ENCODE measurements at regions not wholly inside any gene's neighbourhood (a gene's known extent, or its start where the extent isn't known, plus 50 kb on each side); places are given as distances from the start of the nearest gene placed in this dataset.
"Not testable (repeated sequence)": the region's sequence is repeated elsewhere in the genome, so short reads cannot be mapped to it uniquely, and the experiment has no call there.

DNA sequence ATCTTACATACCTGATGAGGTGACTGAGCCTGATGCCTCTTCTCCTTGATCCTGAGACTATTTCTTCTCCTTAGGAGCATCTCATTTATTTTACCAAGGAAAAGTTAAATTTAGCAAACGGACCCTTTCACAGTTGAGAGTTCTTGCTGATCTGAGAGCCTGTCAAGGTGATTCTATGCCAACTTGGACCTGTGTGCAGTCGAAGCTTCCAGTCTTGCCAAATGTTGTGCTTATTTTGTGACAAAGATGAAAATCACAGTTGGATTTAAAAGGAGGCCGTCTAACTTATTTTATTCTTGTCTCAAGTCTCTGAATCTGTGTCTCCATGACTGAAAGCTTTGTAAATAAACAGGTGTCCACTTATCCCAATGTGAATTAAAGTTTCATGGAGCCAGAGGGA lies 296.3 kb upstream of the EPHA3 start:
- H3K27ac ChIP-seq (ENCODE audit: low read depth, low read length), result no peak overlapping the region
- WGBS, 3 donors, result 51 to 79% (median 78%) methylated on average over 3 of the region's 3 CpGs

DNA sequence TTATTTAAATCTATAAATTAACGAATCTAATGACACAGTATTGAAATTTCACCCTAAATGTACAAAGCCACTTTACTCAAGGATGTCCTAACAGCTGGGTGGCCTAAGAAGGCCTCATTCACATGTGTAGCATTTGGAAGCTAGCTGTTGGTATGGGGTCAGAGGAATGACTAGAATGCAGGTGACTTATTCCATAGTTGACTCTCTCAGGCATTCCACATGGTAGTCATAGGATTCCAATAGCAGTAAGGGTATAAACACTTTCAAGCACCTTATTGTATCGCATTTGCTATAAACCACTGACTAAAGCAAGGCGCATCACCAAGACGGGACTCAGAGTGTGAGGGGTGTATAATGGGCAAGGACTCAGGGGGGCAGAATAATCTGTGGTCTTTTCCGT lies 294.8 kb upstream of the EPHA3 start:
- no peak overlapping the region for H3K27ac ChIP-seq (ENCODE audit: low read depth, low read length)
- 83 to 90% (median 87%) methylated on average over 5 of the region's 5 CpGs for WGBS, 3 donors

DNA sequence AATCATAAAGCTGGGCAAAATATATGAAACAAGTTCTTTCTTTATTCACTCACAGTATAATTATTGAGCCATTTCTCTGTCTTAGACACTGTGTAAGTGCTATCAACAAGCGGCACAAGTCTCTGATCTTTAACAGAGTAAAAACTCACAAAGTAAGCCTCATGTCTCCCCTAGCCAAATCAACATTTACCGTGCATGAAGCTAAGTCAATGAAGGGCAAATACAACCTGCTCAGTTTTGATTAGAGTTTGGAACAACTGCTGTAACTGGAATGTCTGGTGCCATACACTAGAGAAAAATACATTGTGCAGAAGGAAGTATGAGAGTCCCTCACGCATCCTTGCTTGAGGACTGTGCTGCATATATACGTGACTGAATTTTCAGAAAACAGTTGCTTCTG lies 291.0 kb upstream of the EPHA3 start:
- 45 to 88% (median 85%) methylated on average over 4 of the region's 4 CpGs for WGBS, 3 donors
- H3K27ac ChIP-seq (ENCODE audit: low read depth, low read length), result no peak overlapping the region

DNA sequence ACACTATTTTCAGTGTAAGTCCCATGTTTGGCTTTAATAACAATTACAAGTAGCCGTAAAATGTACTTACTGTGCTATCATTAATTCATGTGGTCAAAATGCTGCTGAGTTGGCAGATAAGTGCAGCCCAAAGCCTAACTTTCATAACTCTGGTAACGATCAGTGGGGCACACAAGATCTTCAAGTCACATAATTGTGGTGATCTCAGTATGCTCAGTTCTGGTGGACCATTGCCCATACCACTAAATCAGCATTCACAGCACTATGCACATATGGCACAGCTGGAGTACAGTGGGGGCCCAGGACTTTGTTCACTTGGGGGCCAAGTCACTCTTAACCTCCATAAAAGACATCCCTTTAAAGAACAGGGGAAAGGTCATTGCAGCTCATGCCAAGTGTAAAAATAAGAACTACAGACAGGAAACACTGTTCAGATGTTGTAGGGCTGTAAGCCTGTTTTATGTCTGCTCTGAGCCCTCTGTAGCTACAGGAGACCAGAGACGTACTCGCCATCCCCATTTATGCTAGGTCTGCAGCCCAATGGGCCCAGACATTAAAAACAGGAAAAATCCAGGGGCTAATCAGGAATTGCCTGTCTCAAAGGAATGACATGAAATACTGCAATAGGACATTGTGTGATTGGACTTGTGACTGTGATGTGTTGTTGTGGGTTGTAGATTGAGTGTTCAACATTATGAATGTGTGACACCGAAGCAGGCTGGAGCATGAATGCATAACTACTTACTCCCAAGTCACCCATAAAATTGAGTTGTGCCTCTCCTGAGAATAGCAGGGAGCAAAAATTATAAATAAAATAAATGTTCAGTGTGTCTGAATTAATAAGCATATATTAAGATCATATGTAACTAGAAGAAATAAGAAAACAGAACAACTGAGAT lies 282.5 kb upstream of the EPHA3 start:
- 69 to 91% (median 72%) methylated on average over 5 of the region's 5 CpGs for WGBS, 3 donors
- H3K27ac ChIP-seq (ENCODE audit: low read depth, low read length), result no peak overlapping the region

DNA sequence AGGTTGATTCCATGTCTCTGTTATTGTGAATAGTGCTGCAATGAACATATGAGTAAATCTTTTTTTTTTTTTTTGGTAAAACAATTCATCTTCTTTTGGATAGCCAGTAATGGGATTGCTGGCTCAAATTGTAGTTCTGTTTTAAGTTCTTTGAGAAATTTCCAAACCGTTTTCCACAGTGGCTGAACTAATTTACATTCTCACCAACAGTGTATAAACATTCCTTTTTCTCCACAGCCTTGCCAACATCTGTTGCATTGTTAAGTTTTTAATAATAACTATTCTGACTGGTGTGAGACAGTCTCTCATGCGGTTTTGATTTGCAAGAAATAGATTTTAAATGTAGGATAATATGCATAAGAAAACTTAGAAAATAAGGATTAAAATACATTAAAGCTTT lies 279.0 kb upstream of the EPHA3 start:
- WGBS, 3 donors, result 57 to 63% (median 62%) methylated on average over 2 of the region's 2 CpGs
- no peak overlapping the region for H3K27ac ChIP-seq (ENCODE audit: low read depth, low read length)

GRCh38 chr3:88852606-88853005 lies 254.8 kb upstream of the EPHA3 start:
- 80 to 91% (median 85%) methylated on average over 2 of the region's 2 CpGs for WGBS, 3 donors
- H3K27ac ChIP-seq (ENCODE audit: low read depth, low read length), result no peak overlapping the region

GRCh38 chr3:88863196-88863595 lies 244.2 kb upstream of the EPHA3 start:
- H3K27ac ChIP-seq (ENCODE audit: low read depth, low read length), result no peak overlapping the region
- 72 to 86% (median 78%) methylated on average over 3 of the region's 3 CpGs for WGBS, 3 donors

GRCh38 chr3:88876724-88877123 lies 230.7 kb upstream of the EPHA3 start:
- 90 to 92% (median 91%) methylated on average over 4 of the region's 4 CpGs for WGBS, 3 donors

GRCh38 chr3:88879905-88880304 lies 227.5 kb upstream of the EPHA3 start:
- H3K27ac ChIP-seq (ENCODE audit: low read depth, low read length), result no peak overlapping the region
- WGBS, 3 donors, result 83 to 85% (median 85%) methylated on average over 3 of the region's 3 CpGs

More at GRCh38 chr3:88876724-88877123, 230.7 kb upstream of the EPHA3 start:
- no peak overlapping the region for H3K27ac ChIP-seq (ENCODE audit: low read depth, low read length)

DNA sequence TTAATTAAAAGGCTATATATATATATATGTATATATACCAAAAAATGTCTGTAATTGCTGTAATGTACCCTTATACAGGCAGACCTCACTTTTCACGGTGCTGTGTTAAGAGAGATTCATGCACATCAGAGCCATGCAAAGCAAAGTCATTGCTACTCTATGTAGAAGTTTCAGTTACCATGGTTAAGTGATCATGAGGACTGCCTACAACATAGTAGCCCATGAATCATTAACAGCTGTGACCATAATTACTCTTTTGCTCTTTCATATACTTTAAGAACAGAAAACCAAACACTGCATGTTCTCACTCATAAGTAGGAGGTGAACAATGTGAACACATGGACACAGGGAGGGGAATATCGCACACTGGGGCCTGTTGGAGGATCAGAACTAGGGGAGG lies 225.3 kb upstream of the EPHA3 start:
- WGBS, 3 donors, result 86 to 94% (median 93%) methylated on average over 2 of the region's 2 CpGs
- no peak overlapping the region for H3K27ac ChIP-seq (ENCODE audit: low read depth, low read length)

GRCh38 chr3:88886624-88887023 lies 220.8 kb upstream of the EPHA3 start:
- not testable (repeated sequence) for H3K27ac ChIP-seq (ENCODE audit: low read depth, low read length)
- WGBS, 3 donors, result 93 to 94% (median 93%) methylated on average over 12 of the region's 12 CpGs

DNA sequence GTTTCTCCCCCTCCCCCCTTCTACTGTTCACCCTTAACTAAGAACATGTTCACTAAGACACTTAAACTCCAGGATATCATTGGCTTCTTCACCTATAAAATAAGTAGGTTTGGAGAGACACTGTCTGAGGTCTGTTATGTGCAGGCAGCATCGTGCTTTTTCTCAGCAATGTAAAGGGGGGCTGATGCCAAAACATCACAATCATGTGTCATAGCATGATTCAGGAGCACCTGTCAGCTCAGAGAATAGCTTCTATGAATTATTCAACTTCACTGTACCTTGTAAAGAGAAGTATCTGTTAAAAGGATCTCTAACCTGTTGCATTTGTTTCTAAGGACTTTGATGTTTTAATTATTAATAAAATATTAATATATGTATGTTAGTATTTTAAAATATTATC lies 211.4 kb upstream of the EPHA3 start:
- no peak overlapping the region for H3K27ac ChIP-seq (ENCODE audit: low read depth, low read length)
- WGBS, 3 donors, result 63 to 83% (median 76%) methylated on average over 1 of the region's 1 CpG

GRCh38 chr3:88912294-88912877 lies 195.0 kb upstream of the EPHA3 start:
- 76 to 90% (median 82%) methylated on average over 3 of the region's 3 CpGs for WGBS, 3 donors

DNA sequence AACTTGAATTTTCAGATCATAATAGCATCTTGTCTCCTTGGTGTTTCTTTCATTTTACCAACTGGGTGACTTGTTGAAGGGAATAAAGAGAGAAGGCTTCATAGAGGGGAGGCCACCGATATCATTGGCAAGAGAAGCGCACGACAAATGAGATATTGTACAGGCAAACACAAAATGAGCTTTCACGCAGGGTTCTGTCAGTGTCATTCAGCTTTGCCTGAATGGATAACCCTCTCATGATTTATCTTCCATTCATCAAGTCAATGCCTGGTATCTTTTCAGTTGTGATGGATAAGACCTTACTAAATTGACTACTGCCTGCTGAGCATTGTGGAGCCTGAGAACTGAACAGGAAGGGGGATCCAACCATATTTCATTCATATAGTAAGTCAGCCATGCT lies 188.6 kb upstream of the EPHA3 start:
- WGBS, 3 donors, result 91 to 98% (median 95%) methylated on average over 4 of the region's 4 CpGs

More at GRCh38 chr3:88912294-88912877, 195.0 kb upstream of the EPHA3 start:
- no peak overlapping the region for H3K27ac ChIP-seq (ENCODE audit: low read depth, low read length)

GRCh38 chr3:88921986-88922385 lies 185.4 kb upstream of the EPHA3 start:
- no peak overlapping the region for H3K27ac ChIP-seq (ENCODE audit: low read depth, low read length)
- WGBS, 3 donors, result 64 to 71% (median 70%) methylated on average over 2 of the region's 2 CpGs

More for the DNA sequence above, 188.6 kb upstream of the EPHA3 start:
- no peak overlapping the region for H3K27ac ChIP-seq (ENCODE audit: low read depth, low read length)

- H3K27ac ChIP-seq (ENCODE audit: low read depth, low read length), result no peak overlapping the region
These were observed 181.2 kb upstream of the EPHA3 start for GRCh38 chr3:88926221-88926620.

DNA sequence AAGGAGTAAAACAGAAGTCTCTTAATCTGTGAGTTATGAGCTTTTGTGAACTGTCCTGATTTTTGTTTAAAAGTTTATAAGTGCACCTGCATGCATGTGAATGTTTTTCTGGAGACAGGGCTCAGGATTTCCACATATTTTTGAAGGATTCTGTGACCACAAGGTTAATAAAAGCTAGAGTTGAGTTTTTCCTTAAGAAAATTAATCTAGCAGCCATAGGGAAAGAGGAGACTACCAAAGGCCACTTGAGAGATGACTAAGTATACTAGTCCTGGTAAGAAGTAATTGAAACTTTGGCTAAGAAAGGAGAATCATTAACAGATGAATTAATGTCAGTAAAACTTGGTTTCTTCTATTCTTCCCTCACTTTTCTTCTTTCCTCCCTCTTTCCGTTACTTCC lies 176.8 kb upstream of the EPHA3 start:
- WGBS, 3 donors, result 73 to 95% (median 85%) methylated on average over 1 of the region's 1 CpG
- no peak overlapping the region for H3K27ac ChIP-seq (ENCODE audit: low read depth, low read length)

GRCh38 chr3:88936831-88937230 lies 170.6 kb upstream of the EPHA3 start:
- no peak overlapping the region for H3K27ac ChIP-seq (ENCODE audit: low read depth, low read length)
- WGBS, 3 donors, result 75 to 82% (median 80%) methylated on average over 3 of the region's 3 CpGs

GRCh38 chr3:88940296-88940695 lies 167.1 kb upstream of the EPHA3 start:
- H3K27ac ChIP-seq (ENCODE audit: low read depth, low read length), result no peak overlapping the region
- WGBS, 3 donors, result 46 to 68% (median 67%) methylated on average over 2 of the region's 2 CpGs

GRCh38 chr3:88947013-88947412 lies 160.4 kb upstream of the EPHA3 start:
- H3K27ac ChIP-seq (ENCODE audit: low read depth, low read length), result no peak overlapping the region
- 80 to 88% (median 88%) methylated on average over 2 of the region's 2 CpGs for WGBS, 3 donors

Data from adipose tissue (tissue), 3 donors.